H1 (cell line): ENCODE measurements at regions not wholly inside any gene's neighbourhood (a gene's known extent, or its start where the extent isn't known, plus 50 kb on each side); places are given as distances from the start of the nearest gene placed in this dataset.
A peak's percentile ranks its signal among the peaks of the same experiment; 100 is the strongest.

Source experiments
- CTCF ChIA-PET: fragments of 300-600 bp; sonication (Branson Sonifier 250); formaldehyde crosslinking; loops from one replicate; lab custom pipeline; 2021; ENCODE audit not compliant: partially characterized antibody; lab: Charles Lee
- POLR2A ChIA-PET: fragments of 300-600 bp; sonication (Branson Sonifier 250); formaldehyde crosslinking; loops from one replicate; lab custom pipeline; 2021; ENCODE audit warnings: inconsistent platforms; ENCODE audit not compliant: partially characterized antibody; lab: Charles Lee
- DNase-seq, 2 experiments: peaks; one replicate each; pipeline versions ENCODE4 v3.0.0 to v3.0.0-alpha.2; 2010 to 2022; ENCODE audit warnings: low spot score in 2 of 2, low read depth in 1 of 2, mixed read lengths in 1 of 2
- FAIRE-seq: peaks from 2 replicates; lab custom pipeline; 2011; peaks lifted over from hg19 to GRCh38; lab: Jason Lieb, UNC
- H2AFZ ChIP-seq: 2 replicates; pipeline ENCODE4 v1.8.1; 2012; ENCODE audit warnings: low read length, inconsistent platforms
- H2AK5ac ChIP-seq: 2 replicates; pipeline ENCODE4 v1.6.1; 2013; ENCODE audit warnings: low read depth, low read length
- H2BK120ac ChIP-seq: replicated peaks from 2 replicates; pipeline ENCODE3; 2013; ENCODE audit warnings: low read depth, low read length, inconsistent platforms
- H2BK12ac ChIP-seq: 2 replicates; pipeline ENCODE4 v1.6.1; 2013; ENCODE audit warnings: low read depth, low read length
- H2BK15ac ChIP-seq: 2 replicates; pipeline ENCODE4 v1.6.1; 2013; ENCODE audit warnings: low read length
- H2BK20ac ChIP-seq: 2 replicates; pipeline ENCODE4 v1.6.1; 2013; ENCODE audit warnings: low read length
- H2BK5ac ChIP-seq: 2 replicates; pipeline ENCODE4 v1.6.1; 2013; ENCODE audit warnings: low read depth, low read length
- H3K14ac ChIP-seq: 2 replicates; pipeline ENCODE4 v1.6.1; 2013; ENCODE audit warnings: inconsistent platforms; ENCODE audit not compliant: insufficient read length
- H3K18ac ChIP-seq: 2 replicates; pipeline ENCODE4 v1.6.1; 2013; ENCODE audit warnings: low read length; ENCODE audit errors: extremely low read depth
- H3K23ac ChIP-seq: 2 replicates; pipeline ENCODE4 v1.6.1; 2013; ENCODE audit warnings: inconsistent platforms; ENCODE audit not compliant: insufficient read length
- H3K23me2 ChIP-seq: 2 replicates; pipeline ENCODE4 v1.6.1; 2013; ENCODE audit warnings: low read depth, low read length
- H3K27ac ChIP-seq: 2 replicates; pipeline ENCODE4 v1.6.1; 2011; ENCODE audit warnings: low read depth, low read length, inconsistent platforms
- H3K27me3 ChIP-seq, 4 experiments: replicated peaks in 1 of 4; 1 replicate in 1 of 4; 2 replicates in 3 of 4; pipeline versions ENCODE4 v1.6.1 to v1.8.1; 2011 to 2013; ENCODE audit warnings: low read length in 3 of 4, mild to moderate bottlenecking in 3 of 4, inconsistent platforms in 2 of 4, mixed read lengths in 2 of 4, moderate library complexity in 1 of 4; ENCODE audit not compliant: control insufficient read depth in 3 of 4, insufficient read depth in 3 of 4; ENCODE audit errors: extremely low read depth in 1 of 4
- H3K36me3 ChIP-seq, 4 experiments: 2 replicates each; pipeline versions ENCODE4 v1.6.1 to v1.8.1; 2011 to 2013; ENCODE audit warnings: mild to moderate bottlenecking in 4 of 4, low read length in 3 of 4, moderate library complexity in 2 of 4, control low read depth in 1 of 4, inconsistent platforms in 1 of 4; ENCODE audit not compliant: insufficient read depth in 4 of 4, control insufficient read depth in 2 of 4
- H3K4ac ChIP-seq: replicated peaks from 2 replicates; pipeline ENCODE3; 2013; ENCODE audit warnings: low read length, low read depth, mixed read lengths, inconsistent platforms; ENCODE audit not compliant: insufficient read length
- H3K4me1 ChIP-seq, 4 experiments: replicated peaks in 1 of 4; 1 replicate in 1 of 4; 2 replicates in 3 of 4; pipeline versions ENCODE4 v1.6.1 to v1.8.1; 2011 to 2013; ENCODE audit warnings: low read length in 3 of 4, inconsistent platforms in 2 of 4, mixed read lengths in 1 of 4; ENCODE audit not compliant: insufficient read depth in 4 of 4, control insufficient read depth in 3 of 4
- H3K4me2 ChIP-seq, 2 experiments: 2 replicates each; pipeline versions ENCODE4 v1.6.1 to v1.8.1; 2011 to 2013; ENCODE audit warnings: low read depth in 2 of 2, low read length in 2 of 2, control low read depth in 1 of 2, inconsistent platforms in 1 of 2, mild to moderate bottlenecking in 1 of 2; ENCODE audit not compliant: insufficient read depth in 1 of 2
- H3K4me3 ChIP-seq, 4 experiments: fragments of 200-600, 300-600 bp in 1 of 4; sonication (generic), shearing (Covaris generic), sonication (Bioruptor Twin) in 1 of 4; 2 replicates each; pipeline versions ENCODE4 v1.5.1 to v1.8.1; 2011 to 2016; ENCODE audit warnings: low read length in 4 of 4, low read depth in 3 of 4, control low read depth in 2 of 4, inconsistent platforms in 2 of 4, mild to moderate bottlenecking in 2 of 4, mixed read lengths in 1 of 4, moderate library complexity in 1 of 4; ENCODE audit not compliant: insufficient read depth in 2 of 4; ENCODE audit errors: extremely low read depth in 1 of 4
- H3K56ac ChIP-seq: replicated peaks from 2 replicates; pipeline ENCODE3; 2013; ENCODE audit warnings: low read depth, mild to moderate bottlenecking, mixed read lengths, low read length, inconsistent platforms; ENCODE audit not compliant: insufficient read length
- H3K79me1 ChIP-seq: 2 replicates; pipeline ENCODE4 v1.6.1; 2013; ENCODE audit warnings: low read depth, low read length, control low read depth
- H3K79me2 ChIP-seq, 2 experiments: 2 replicates each; pipeline versions ENCODE4 v1.6.1 to v1.8.1; 2012 to 2013; ENCODE audit warnings: low read length in 2 of 2, mild to moderate bottlenecking in 2 of 2, inconsistent platforms in 1 of 2; ENCODE audit not compliant: insufficient read depth in 2 of 2, control insufficient read depth in 1 of 2
- H3K9ac ChIP-seq, 4 experiments: replicated peaks in 1 of 4; 1 replicate in 1 of 4; 2 replicates in 3 of 4; pipeline versions ENCODE4 v1.6.1 to v1.8.1; 2011 to 2013; ENCODE audit warnings: low read depth in 3 of 4, low read length in 3 of 4, control low read depth in 2 of 4, mild to moderate bottlenecking in 2 of 4, moderate library complexity in 2 of 4, inconsistent platforms in 1 of 4; ENCODE audit errors: extremely low read depth in 1 of 4
- H3K9me3 ChIP-seq, 2 experiments: 2 replicates each; pipeline versions ENCODE4 v1.6.1 to v1.8.1; 2012 to 2013; ENCODE audit warnings: mild to moderate bottlenecking in 2 of 2, moderate library complexity in 2 of 2, control low read depth in 1 of 2, inconsistent platforms in 1 of 2, low read depth in 1 of 2, low read length in 1 of 2, mixed read lengths in 1 of 2; ENCODE audit not compliant: insufficient read depth in 2 of 2
- H4K20me1 ChIP-seq, 2 experiments: replicated peaks in 1 of 2; 2 replicates each; pipeline versions ENCODE3 to v1.8.1; 2011 to 2013; ENCODE audit warnings: inconsistent platforms in 2 of 2, low read length in 2 of 2, mild to moderate bottlenecking in 1 of 2; ENCODE audit not compliant: insufficient read depth in 2 of 2, control insufficient read depth in 1 of 2
- H4K5ac ChIP-seq: 2 replicates; pipeline ENCODE4 v1.6.1; 2013; ENCODE audit warnings: low read length, low read depth, mixed read lengths, inconsistent platforms; ENCODE audit not compliant: insufficient read length
- H4K8ac ChIP-seq: 2 replicates; pipeline ENCODE4 v1.8.0; 2013; ENCODE audit warnings: mild to moderate bottlenecking, moderate library complexity, low read length, inconsistent platforms; ENCODE audit not compliant: insufficient read depth; ENCODE audit errors: extremely low read depth
- H4K91ac ChIP-seq: replicated peaks from 2 replicates; pipeline ENCODE3; 2013; ENCODE audit warnings: low read length, mixed read lengths, inconsistent platforms; ENCODE audit not compliant: insufficient read length
- BCL11A ChIP-seq, 2 experiments: IDR thresholded peaks; one replicate each; pipeline ENCODE4 v1.6.1; 2011; ENCODE audit warnings: low read depth in 2 of 2, low read length in 2 of 2, mild to moderate bottlenecking in 2 of 2
- FOSL1 ChIP-seq: IDR thresholded peaks from 2 replicates; pipeline ENCODE4 v1.6.1; 2011; ENCODE audit warnings: mild to moderate bottlenecking, low read depth, low read length, moderate library complexity; ENCODE audit not compliant: insufficient read depth
- KDM5A ChIP-seq: fragments of 200-600 bp; IDR thresholded peaks from 2 replicates; pipeline ENCODE4 v1.7.1; 2012; ENCODE audit warnings: mild to moderate bottlenecking, low read length, inconsistent platforms, mixed read lengths
- NRF1 ChIP-seq: IDR thresholded peaks from 2 replicates; pipeline ENCODE4 v1.6.1; 2011; ENCODE audit warnings: mild to moderate bottlenecking, low read depth, low read length, improper control_type of control experiment
- RBBP5 ChIP-seq: IDR thresholded peaks from 2 replicates; pipeline ENCODE4 v1.7.1; 2012; ENCODE audit warnings: low read depth, mild to moderate bottlenecking, inconsistent platforms, low read length, moderate library complexity, borderline replicate concordance
- SIN3A ChIP-seq, 2 experiments: IDR thresholded peaks in 1 of 2; conservative IDR thresholded peaks in 1 of 2; 2 replicates each; pipeline ENCODE4 v1.6.1; 2011 to 2012; ENCODE audit warnings: low read length in 2 of 2, improper control_type of control experiment in 1 of 2, low read depth in 1 of 2, mild to moderate bottlenecking in 1 of 2
- SIRT6 ChIP-seq: IDR thresholded peaks from one replicate; pipeline ENCODE4 v1.7.1; 2012; ENCODE audit warnings: low read length, inconsistent platforms
- SIX5 ChIP-seq: IDR thresholded peaks from 2 replicates; pipeline ENCODE4 v1.6.1; 2011; ENCODE audit warnings: mild to moderate bottlenecking, low read depth, low read length
- TCF12 ChIP-seq: IDR thresholded peaks from 2 replicates; pipeline ENCODE4 v1.6.1; 2011; ENCODE audit warnings: low read depth, mild to moderate bottlenecking, low read length
- WGBS, 2 experiments: shearing (Covaris generic) in 1 of 2; methylation state at CpG; one replicate each; pipeline versions ENCODE4 v1.1.6 to v1.1.7; 2013 to 2015; ENCODE audit warnings: low lambda C conversion rate in 2 of 2, mixed read lengths in 2 of 2, inconsistent platforms in 1 of 2, low coverage in 1 of 2, missing lambda C conversion rate in 1 of 2; ENCODE audit not compliant: insufficient replicate concordance in 2 of 2, insufficient coverage in 1 of 2, insufficient read length in 1 of 2; ENCODE audit errors: extremely low coverage in 1 of 2, missing lambda C conversion rate in 1 of 2; 5-methylcytosine and 5-hydroxymethylcytosine counted together

DNA sequence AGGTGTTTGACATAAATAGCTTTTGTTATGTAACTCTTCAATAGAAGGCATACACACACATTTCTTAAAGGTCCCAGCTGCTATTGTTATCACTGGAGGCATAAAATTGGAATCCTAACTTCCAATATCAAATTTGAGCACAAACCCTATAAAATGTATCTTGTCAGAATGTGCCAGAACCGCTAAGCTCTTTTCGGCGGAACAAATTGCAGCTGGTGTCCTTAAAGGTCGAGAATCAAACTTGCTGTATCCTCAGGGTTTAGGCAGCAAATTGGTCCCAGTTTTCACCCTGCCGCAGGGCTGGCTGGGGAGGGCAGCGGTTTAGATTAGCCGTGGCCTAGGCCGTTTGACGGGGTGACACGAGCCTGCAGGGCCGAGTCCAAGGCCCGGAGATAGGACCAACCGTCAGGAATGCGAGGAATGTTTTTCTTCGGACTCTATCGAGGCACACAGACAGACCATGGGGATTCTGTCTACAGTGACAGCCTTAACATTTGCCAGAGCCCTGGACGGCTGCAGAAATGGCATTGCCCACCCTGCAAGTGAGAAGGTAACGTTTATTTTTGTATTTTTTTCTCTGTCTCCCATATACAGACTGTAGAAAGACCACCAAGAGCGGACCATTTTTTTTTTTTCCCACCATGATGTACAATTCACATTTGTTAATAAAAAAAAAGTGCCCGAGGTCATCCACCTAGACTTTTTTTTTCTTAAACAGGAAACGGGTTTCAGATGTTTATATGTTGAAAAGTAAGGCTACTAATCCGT is 297.1 kb downstream of the IRF8 start:
- H3K14ac ChIP-seq = no peak overlapping the region
- no peak overlapping the region for H3K27ac ChIP-seq
- H3K27me3 ChIP-seq = no peaks in the 10 kb centered on the region; a peak in 1 of 7 replicates
- H4K91ac ChIP-seq = no peak overlapping the region
- no peak overlapping the region for H3K4ac ChIP-seq
- no peak overlapping the region for H3K23ac ChIP-seq
- no peak overlapping the region for H3K56ac ChIP-seq
- H2BK20ac ChIP-seq = no peak overlapping the region
- H3K4me1 ChIP-seq = peaks cover 3 to 12% (median 8%) of the 10 kb centered on the region in 4 experiments; a peak in 6 of 7 replicates
- no peaks in the 10 kb centered on the region for H3K79me1 ChIP-seq
- H4K8ac ChIP-seq = no peak overlapping the region; the same call in 1 of the 2 replicates
- 0 out of 4 replicates have a peak overlapping the region, but pooled peaks of 1 of the 2 experiments have one; percentile 15 for H3K4me2 ChIP-seq
- H3K36me3 ChIP-seq = no peaks in the 10 kb centered on the region
- H2BK120ac ChIP-seq = no peak overlapping the region
- no peaks in the 10 kb centered on the region for H3K23me2 ChIP-seq
- H2AFZ ChIP-seq = no peak overlapping the region
- no peak overlapping the region for H2AK5ac ChIP-seq
- H4K5ac ChIP-seq = no peak overlapping the region
- no peaks in the 10 kb centered on the region for H4K20me1 ChIP-seq
- DNase-seq (peak in 1 of 2 experiments; percentile 13), FAIRE-seq (no peak)
- H3K9me3 ChIP-seq = no peaks in the 10 kb centered on the region
- H3K9ac ChIP-seq = no peak overlapping the region
- no peaks in the 10 kb centered on the region for H3K79me2 ChIP-seq
- ChIA-PET POLR2A (no interaction called here), CTCF (interaction anchor here (1.3 kb wide), 1 partner anchor 35 kb away, joined by 3 read pairs; no protein-coding TSS in a partner anchor)
- H3K4me3 ChIP-seq = no peak overlapping the region
- no peak overlapping the region for H2BK15ac ChIP-seq
- H3K18ac ChIP-seq = no peak overlapping the region
- H2BK5ac ChIP-seq = no peak overlapping the region
- no peak overlapping the region for H2BK12ac ChIP-seq
- 47% methylated on average over 22 of the region's 22 CpGs; no CpG with 5 or more reads in 1 of the 2 experiments for WGBS, 2 experiments
- TF ChIP-seq SIRT6 (no peak), NRF1 (no peak), FOSL1 (no peak), TCF12 (no peak), SIX5 (no peak), SIN3A (conservative IDR thresholded peaks at IDR 0.05 in 1 of 2, IDR thresholded peaks at IDR 0.05 in 1 of 2; ENCODE audit: low read depth in 1 of 2, low read length in 2 of 2) (peak in 1 of 2 experiments; percentile 48; a peak in 1 of 4 replicates), KDM5A (no peak), RBBP5 (no peak), BCL11A (IDR thresholded peaks at IDR 0.05; ENCODE audit: low read depth in 2 of 2, low read length in 2 of 2) (no peak)
